ENCODE measurements at regions not wholly inside any gene's neighbourhood (a gene's known extent, or its start where the extent isn't known, plus 50 kb on each side); places are given as distances from the start of the nearest gene placed in this dataset.

- TF ChIP-seq ZNF615 (CRISPR knock-in tag; IDR thresholded peaks at IDR 0.05; ENCODE audit: borderline replicate concordance) (no peak), ZFP1 (CRISPR knock-in tag; IDR thresholded peaks at IDR 0.05) (no peak), ZFYVE20 (CRISPR knock-in tag; IDR thresholded peaks at IDR 0.05; ENCODE audit: borderline replicate concordance, low read depth) (no peak), PAF1 (CRISPR knock-in tag; IDR thresholded peaks at IDR 0.05) (no peak), PAXIP1 (CRISPR knock-in tag; conservative IDR thresholded peaks at IDR 0.05) (no peak), PHF21A (CRISPR knock-in tag; IDR thresholded peaks at IDR 0.05) (no peak), CENPX (CRISPR knock-in tag; IDR thresholded peaks at IDR 0.05) (no peak)
- Histone ChIP-seq H3K27me3 (ENCODE audit: control insufficient read depth in 1 of 2, insufficient read depth in 2 of 2, low read length in 2 of 2) (no peaks in the 10 kb centered on the region), H3K36me3 (replicated peaks in 1 of 2; ENCODE audit: control insufficient read depth in 1 of 2, insufficient read depth in 2 of 2, low read length in 2 of 2) (no peaks in the 10 kb centered on the region), H2AFZ (ENCODE audit: low read length) (no peak overlapping the region), H3K79me2 (ENCODE audit: insufficient read depth, low read length) (no peaks in the 10 kb centered on the region), H3K27ac (ENCODE audit: extremely low read length, insufficient read depth, low read length) (no peak overlapping the region), H3K4me2 (ENCODE audit: low read depth, low read length) (no peak overlapping the region), H3K4me1 (ENCODE audit: insufficient read depth, low read length) (no peaks in the 10 kb centered on the region), H3K4me3 (replicated peaks in 1 of 3; ENCODE audit: insufficient read depth in 1 of 3, low read depth in 2 of 3, low read length in 3 of 3) (no peak overlapping the region), H3K9ac (ENCODE audit: insufficient read depth, low read depth, low read length) (no peak overlapping the region), H4K20me1 (ENCODE audit: insufficient read depth, low read length) (no peaks in the 10 kb centered on the region), H3K9me3 (ENCODE audit: low read length) (no peaks in the 10 kb centered on the region)
- no peak for FAIRE-seq
- BruUV-seq (replicated peaks) = no TSS peak
- CTCF ChIA-PET (ENCODE audit: low intra/inter-chr PET ratio, low total read pairs) = no interaction called here
- in situ Hi-C loops (cut with HindIII; ENCODE audit: extremely low pct_ligation_motif_present, low pct_unique_long_range_greater_than_20kb) = no loop called here
- intact Hi-C loops (cut with micrococcal nuclease; ENCODE audit: unreplicated experiment) = no loop called here
- no peak for ATAC-seq
- WGBS (ENCODE audit: low lambda C conversion rate) = 3% methylated on average over 1 of the region's 1 CpG
- no peak for DNase-seq (ENCODE audit: low spot score)
- POLR2A ChIA-PET = no interaction called here
Measured at GRCh38 chr13:37475966-37476365, 122.6 kb downstream of the POSTN start.

Measured in HepG2 (cell line).